Lung (tissue), 11 donors: ENCODE measurements at regions not wholly inside any gene's neighbourhood (a gene's known extent, or its start where the extent isn't known, plus 50 kb on each side); places are given as distances from the start of the nearest gene placed in this dataset.

Source experiments
- ATAC-seq: fragments of 200-7000 bp; cut with Tn5 transposase; one replicate; pipeline ENCODE4 v1.9.1; 2020; ENCODE audit warnings: moderate number of reproducible peaks; ENCODE audit not compliant: insufficient read depth, low FRiP score
- DNase-seq, 3 donors: peaks; one replicate each; pipeline ENCODE4 v3.0.0-alpha.2; 2013 to 2017
- H3K27ac ChIP-seq, 2 donors: one replicate each; pipeline ENCODE4 v1.5.1; 2013; ENCODE audit warnings: mild to moderate bottlenecking in 2 of 2, moderate library complexity in 2 of 2, control low read depth in 1 of 2, inconsistent platforms in 1 of 2, low read depth in 1 of 2, low read length in 1 of 2
- H3K27me3 ChIP-seq, 3 donors: one replicate each; pipeline ENCODE4 v1.5.1; 2013; ENCODE audit warnings: low read length in 2 of 3; ENCODE audit not compliant: control insufficient read depth in 3 of 3, insufficient read depth in 3 of 3
- H3K36me3 ChIP-seq, 4 donors: one replicate each; pipeline ENCODE4 v1.5.1; 2013; ENCODE audit warnings: low read length in 4 of 4, mild to moderate bottlenecking in 1 of 4, moderate library complexity in 1 of 4; ENCODE audit not compliant: control insufficient read depth in 4 of 4, insufficient read depth in 4 of 4
- H3K4me1 ChIP-seq, 5 donors: one replicate each; pipeline ENCODE4 v1.5.1; 2013; ENCODE audit warnings: low read length in 5 of 5, mild to moderate bottlenecking in 2 of 5, moderate library complexity in 1 of 5; ENCODE audit not compliant: control insufficient read depth in 5 of 5, insufficient read depth in 5 of 5
- H3K4me3 ChIP-seq: one replicate; pipeline ENCODE4 v1.5.1; 2013; ENCODE audit warnings: mild to moderate bottlenecking, control low read depth, moderate library complexity
- H3K9ac ChIP-seq, 2 donors: one replicate each; pipeline ENCODE4 v1.5.1; 2013; ENCODE audit warnings: low read length in 2 of 2, control low read depth in 1 of 2; ENCODE audit not compliant: insufficient read depth in 1 of 2
- H3K9me3 ChIP-seq, 4 donors: one replicate each; pipeline ENCODE4 v1.5.1; 2013; ENCODE audit warnings: low read length in 3 of 4, mild to moderate bottlenecking in 1 of 4, moderate library complexity in 1 of 4; ENCODE audit not compliant: control insufficient read depth in 4 of 4, insufficient read depth in 3 of 4
- WGBS, 2 donors: extraction: QIAGEN DNeasy Blood & Tissue Kit; methylation state at CpG; one replicate each; pipeline ENCODE4 v1.1.7; 2013; 5-methylcytosine and 5-hydroxymethylcytosine counted together
- TF ChIP-seq, protein P1 (sequence below): IDR thresholded peaks from 2 replicates; pipeline ENCODE4 v1.5.1; 2012; ENCODE audit warnings: mild to moderate bottlenecking; ENCODE audit errors: control extremely low read depth, extremely low read depth
- donor health status: control.
- donor health status: control.
- donor health status: Bipolar disorder and iron deficiency.
- donor health status: healthy.
- donor health status: DM: yes; HTN: yes; CAD: no.

- Histone ChIP-seq H3K4me1 (peaks cover 0 to 8% (median 0%) of the 10 kb centered on the region in 5 donors), H3K9ac (no peak overlapping the region), H3K36me3 (no peaks in the 10 kb centered on the region), H3K4me3 (no peak overlapping the region), H3K9me3 (peaks cover 0 to 7% (median 0%) of the 10 kb centered on the region in 4 donors), H3K27me3 (peaks cover 0 to 10% (median 0%) of the 10 kb centered on the region in 3 donors), H3K27ac (no peak overlapping the region)
- ATAC-seq (no peak), DNase-seq (no peak)
- TF ChIP-seq, protein P1, sequence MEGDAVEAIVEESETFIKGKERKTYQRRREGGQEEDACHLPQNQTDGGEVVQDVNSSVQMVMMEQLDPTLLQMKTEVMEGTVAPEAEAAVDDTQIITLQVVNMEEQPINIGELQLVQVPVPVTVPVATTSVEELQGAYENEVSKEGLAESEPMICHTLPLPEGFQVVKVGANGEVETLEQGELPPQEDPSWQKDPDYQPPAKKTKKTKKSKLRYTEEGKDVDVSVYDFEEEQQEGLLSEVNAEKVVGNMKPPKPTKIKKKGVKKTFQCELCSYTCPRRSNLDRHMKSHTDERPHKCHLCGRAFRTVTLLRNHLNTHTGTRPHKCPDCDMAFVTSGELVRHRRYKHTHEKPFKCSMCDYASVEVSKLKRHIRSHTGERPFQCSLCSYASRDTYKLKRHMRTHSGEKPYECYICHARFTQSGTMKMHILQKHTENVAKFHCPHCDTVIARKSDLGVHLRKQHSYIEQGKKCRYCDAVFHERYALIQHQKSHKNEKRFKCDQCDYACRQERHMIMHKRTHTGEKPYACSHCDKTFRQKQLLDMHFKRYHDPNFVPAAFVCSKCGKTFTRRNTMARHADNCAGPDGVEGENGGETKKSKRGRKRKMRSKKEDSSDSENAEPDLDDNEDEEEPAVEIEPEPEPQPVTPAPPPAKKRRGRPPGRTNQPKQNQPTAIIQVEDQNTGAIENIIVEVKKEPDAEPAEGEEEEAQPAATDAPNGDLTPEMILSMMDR: no peak
- 88 to 91% methylated on average over 13 of the region's 13 CpGs for WGBS, 2 donors
Measured at GRCh38 chr10:44056206-44056605, 328.7 kb downstream of the CXCL12 start.

DNA sequence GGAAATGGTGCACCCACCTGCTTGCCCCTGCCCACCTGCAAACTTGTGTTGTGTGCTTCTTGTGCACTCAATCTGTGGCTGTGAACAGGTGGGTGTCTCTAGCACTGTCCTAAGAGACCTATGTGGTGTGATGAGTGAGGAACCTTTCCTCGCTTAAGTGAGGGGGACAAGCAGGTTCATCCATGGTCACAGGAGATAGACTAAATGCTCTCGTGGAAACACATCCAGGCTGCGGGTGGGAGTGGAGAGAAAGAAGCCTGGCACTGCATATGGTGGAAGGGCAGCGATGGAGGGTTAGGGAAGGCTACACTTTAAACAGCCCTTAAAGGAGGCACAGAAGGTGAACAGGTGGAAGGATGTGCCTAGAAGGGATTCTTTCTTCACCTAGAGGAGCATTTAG lies 330.9 kb downstream of the CXCL12 start:
- Histone ChIP-seq H3K9ac (no peak overlapping the region), H3K27me3 (peaks cover 0 to 10% (median 0%) of the 10 kb centered on the region in 3 donors), H3K27ac (no peak overlapping the region), H3K4me3 (no peak overlapping the region), H3K4me1 (peaks cover 0 to 13% (median 4%) of the 10 kb centered on the region in 5 donors), H3K9me3 (peaks cover 0 to 7% (median 0%) of the 10 kb centered on the region in 4 donors), H3K36me3 (no peaks in the 10 kb centered on the region)
- WGBS, 2 donors: 94 to 98% methylated on average over 4 of the region's 4 CpGs
- ATAC-seq: no peak
- TF ChIP-seq, protein P1: no peak
- no peak for DNase-seq

DNA sequence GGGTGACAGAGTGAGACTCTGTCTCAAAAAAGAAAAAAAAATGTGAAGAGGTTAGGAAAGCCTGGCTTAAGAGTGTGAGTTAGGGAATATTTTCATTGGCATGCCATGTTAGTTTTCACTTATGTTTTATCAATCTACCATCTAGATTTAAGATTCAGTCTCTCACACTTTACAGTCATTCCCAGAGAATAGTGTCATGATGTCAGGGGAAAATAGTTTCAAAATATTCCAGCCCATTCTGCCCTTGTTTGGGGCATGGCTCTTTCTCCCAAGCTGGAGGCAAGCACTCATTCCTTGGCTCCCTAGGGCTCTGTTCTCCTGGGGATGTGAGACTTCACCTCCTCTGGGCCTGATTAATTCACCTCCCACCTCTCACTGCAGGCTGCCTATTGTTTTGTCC lies 331.5 kb downstream of the CXCL12 start:
- Histone ChIP-seq H3K36me3 (no peaks in the 10 kb centered on the region), H3K4me1 (peaks cover 0 to 13% (median 4%) of the 10 kb centered on the region in 5 donors), H3K27me3 (peaks cover 0 to 10% (median 0%) of the 10 kb centered on the region in 3 donors), H3K27ac (no peak overlapping the region), H3K4me3 (no peak overlapping the region), H3K9me3 (peaks cover 0 to 7% (median 0%) of the 10 kb centered on the region in 4 donors), H3K9ac (no peak overlapping the region)
- DNase-seq (no peak), ATAC-seq (no peak)
- TF ChIP-seq, protein P1: no peak
